Gastrocnemius medialis (tissue), 4 donors: ENCODE measurements at regions not wholly inside any gene's neighbourhood (a gene's known extent, or its start where the extent isn't known, plus 50 kb on each side); places are given as distances from the start of the nearest gene placed in this dataset.

Experiments used
- ATAC-seq, 2 donors: fragments of 150-250 bp; one replicate each; pipeline ENCODE4 v1.9.1; 2016
- DNase-seq, 2 donors: peaks; one replicate each; pipeline ENCODE4 v3.0.0-alpha.2; 2019
- H3K27ac ChIP-seq, 4 donors: fragments of 200-600 bp; sonication (generic); 1 replicate in 1 of 4; 2 replicates in 3 of 4; pipeline ENCODE4 v1.5.1; 2016 to 2018; ENCODE audit warnings: mild to moderate bottlenecking in 2 of 4, moderate library complexity in 1 of 4
- H3K27me3 ChIP-seq, 3 donors: fragments of 200-600 bp; sonication (generic) in 2 of 3; 1 replicate in 1 of 3; 2 replicates in 2 of 3; pipeline versions ENCODE4 v1.5.1 to v1.6.0; 2016 to 2019; ENCODE audit warnings: mild to moderate bottlenecking in 1 of 3, moderate library complexity in 1 of 3
- H3K36me3 ChIP-seq, 2 donors: fragments of 200-600 bp; sonication (generic) in 1 of 2; one replicate each; pipeline ENCODE4 v1.5.1; 2017 to 2018
- H3K4me1 ChIP-seq, 2 donors: fragments of 200-600 bp; sonication (generic) in 1 of 2; one replicate each; pipeline ENCODE4 v1.5.1; 2016 to 2017; ENCODE audit warnings: mild to moderate bottlenecking in 2 of 2
- H3K4me3 ChIP-seq, 4 donors: fragments of 200-600 bp; sonication (generic) in 3 of 4; 1 replicate in 1 of 4; 2 replicates in 3 of 4; pipeline ENCODE4 v1.5.1; 2016 to 2019; ENCODE audit warnings: mild to moderate bottlenecking in 2 of 4
- H3K9me3 ChIP-seq, 3 donors: fragments of 200-600 bp; sonication (generic) in 2 of 3; 1 replicate in 1 of 3; 2 replicates in 2 of 3; pipeline ENCODE4 v1.5.1; 2016 to 2019
- CTCF ChIP-seq, 5 experiments: fragments of 450-650 bp in 3 of 5; fragments of 200-600 bp in 2 of 5; sonication (generic) in 2 of 5; IDR thresholded peaks in 4 of 5; conservative IDR thresholded peaks in 1 of 5; 1 replicate in 4 of 5; 2 replicates in 1 of 5; pipeline ENCODE4 v1.5.1; 2016 to 2019; ENCODE audit warnings: antibody characterized with exemption in 5 of 5, mild to moderate bottlenecking in 3 of 5, moderate library complexity in 3 of 5
- POLR2A ChIP-seq, 2 donors: fragments of 450-650 bp; IDR thresholded peaks; one replicate each; pipeline ENCODE4 v1.6.1; 2017; ENCODE audit warnings: antibody characterized with exemption in 2 of 2, mild to moderate bottlenecking in 2 of 2, moderate library complexity in 2 of 2
- in situ Hi-C, 4 donors: fragments of 200-750 bp; cut with MboI; loops; one replicate each; pipeline versions ENCODE4 v1.15.0 to v1.8.0; 2017; ENCODE audit warnings: low sequenced_read_pairs in 4 of 4
- intact Hi-C: fragments of 100-400 bp; cut with DNase I; formaldehyde crosslinking; loops from one replicate; pipeline ENCODE4 v1.15.1; 2023; ENCODE audit warnings: low total_unique reads

- no peak for ATAC-seq
- in situ Hi-C loops = no loop called here
These were observed 247.0 kb upstream of the MAF start for GRCh38 chr16:79847569-79847968.

GRCh38 chr16:79847101-79847500, 246.6 kb upstream of the MAF start:
- no peaks in the 10 kb centered on the region for H3K9me3 ChIP-seq
- no peak overlapping the region for H3K4me3 ChIP-seq
- no peaks in the 10 kb centered on the region for H3K4me1 ChIP-seq
- H3K36me3 ChIP-seq = no peaks in the 10 kb centered on the region
- ATAC-seq = no peak
- in situ Hi-C loops (no loop called here), intact Hi-C loops (no loop called here)
- no peaks in the 10 kb centered on the region for H3K27me3 ChIP-seq
- no peak for DNase-seq
- TF ChIP-seq CTCF (IDR thresholded peaks at IDR 0.05 in 4 of 5, conservative IDR thresholded peaks at IDR 0.05 in 1 of 5) (no peak), POLR2A (IDR thresholded peaks at IDR 0.05) (no peak)
- H3K27ac ChIP-seq = no peak overlapping the region

More at GRCh38 chr16:79847569-79847968, 247.0 kb upstream of the MAF start:
- Histone ChIP-seq H3K4me3 (no peak overlapping the region), H3K27ac (no peak overlapping the region), H3K4me1 (no peaks in the 10 kb centered on the region), H3K9me3 (no peaks in the 10 kb centered on the region), H3K27me3 (no peaks in the 10 kb centered on the region), H3K36me3 (no peaks in the 10 kb centered on the region)
- no peak for DNase-seq
- intact Hi-C loops = no loop called here
- no peak for TF ChIP-seq POLR2A (IDR thresholded peaks at IDR 0.05)

DNA sequence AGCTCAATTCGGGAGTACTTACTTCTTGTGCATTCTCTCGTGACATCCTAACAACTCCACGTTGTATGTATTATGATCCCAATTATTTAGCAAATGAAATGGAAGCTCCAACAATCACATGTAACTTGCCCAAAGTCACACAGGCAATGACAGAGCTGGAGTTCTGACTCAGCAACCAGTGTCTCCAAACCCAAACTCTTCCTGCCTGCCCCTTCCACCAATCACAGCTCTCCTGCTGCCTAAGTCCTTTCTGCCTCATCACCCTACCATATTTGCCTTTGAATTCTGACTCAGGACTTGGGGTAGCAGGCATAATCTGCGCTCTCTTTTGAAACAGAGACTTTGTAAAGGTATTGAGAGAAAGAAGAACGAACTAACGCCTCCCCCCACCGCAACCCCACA, 245.2 kb upstream of the MAF start:
- no peak overlapping the region for H3K4me3 ChIP-seq
- no peaks in the 10 kb centered on the region for H3K27me3 ChIP-seq
- ATAC-seq (no peak), DNase-seq (no peak)
- no peak overlapping the region for H3K27ac ChIP-seq
- in situ Hi-C loops = no loop called here
- intact Hi-C loops = no loop called here
- no peaks in the 10 kb centered on the region for H3K36me3 ChIP-seq
- no peaks in the 10 kb centered on the region for H3K9me3 ChIP-seq
- no peak for TF ChIP-seq POLR2A (IDR thresholded peaks at IDR 0.05)
- no peak for TF ChIP-seq CTCF (IDR thresholded peaks at IDR 0.05 in 4 of 5, conservative IDR thresholded peaks at IDR 0.05 in 1 of 5)
- H3K4me1 ChIP-seq = no peaks in the 10 kb centered on the region

DNA sequence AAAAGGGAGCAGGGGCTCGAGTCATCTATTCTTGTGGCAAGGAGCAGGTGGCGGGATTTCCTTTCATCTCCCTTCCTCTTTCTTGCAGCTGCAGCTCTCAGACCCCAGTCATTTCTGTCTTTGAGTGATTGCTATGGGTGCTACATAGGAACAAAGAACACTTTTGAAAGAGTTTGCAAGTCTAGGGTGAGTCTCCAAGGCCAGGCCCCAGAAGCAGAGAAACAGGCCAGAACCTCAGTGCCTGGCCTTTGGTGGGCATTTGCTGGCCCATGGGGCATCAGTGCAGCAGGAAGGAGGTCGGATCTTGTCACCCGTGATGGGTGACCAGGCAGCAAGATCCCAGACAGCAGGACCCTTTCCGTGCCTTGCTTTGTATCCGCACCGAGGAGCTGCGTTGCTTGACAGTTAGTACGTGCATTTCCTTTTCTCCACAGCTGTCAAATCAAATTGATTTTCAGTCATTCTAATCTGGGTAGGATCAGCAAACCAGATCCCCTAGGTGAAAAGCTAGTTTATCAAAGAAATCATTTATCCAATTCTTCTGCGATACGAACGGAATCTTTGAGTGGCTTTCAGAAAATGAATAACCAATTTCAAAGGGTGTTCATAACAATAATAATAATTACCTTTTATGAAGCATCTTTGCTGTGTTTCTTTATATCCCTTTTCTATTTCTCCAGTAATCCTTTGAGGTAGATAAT, 244.6 kb upstream of the MAF start:
- H3K27ac ChIP-seq = no peak overlapping the region
- no peaks in the 10 kb centered on the region for H3K27me3 ChIP-seq
- H3K4me1 ChIP-seq = no peaks in the 10 kb centered on the region
- intact Hi-C loops (no loop called here), in situ Hi-C loops (no loop called here)
- no peak for TF ChIP-seq POLR2A (IDR thresholded peaks at IDR 0.05)
- TF ChIP-seq CTCF (IDR thresholded peaks at IDR 0.05 in 4 of 5, conservative IDR thresholded peaks at IDR 0.05 in 1 of 5) = no peak
- no peak for ATAC-seq
- H3K4me3 ChIP-seq = no peak overlapping the region
- DNase-seq = no peak
- H3K36me3 ChIP-seq = no peaks in the 10 kb centered on the region
- H3K9me3 ChIP-seq = no peaks in the 10 kb centered on the region

- no peak for ATAC-seq
- in situ Hi-C loops = no loop called here
- DNase-seq = no peak
These were observed 244.1 kb upstream of the MAF start for GRCh38 chr16:79844603-79845002.

More at GRCh38 chr16:79844603-79845002, 244.1 kb upstream of the MAF start:
- no peak for TF ChIP-seq CTCF (IDR thresholded peaks at IDR 0.05 in 4 of 5, conservative IDR thresholded peaks at IDR 0.05 in 1 of 5)
- TF ChIP-seq POLR2A (IDR thresholded peaks at IDR 0.05) = no peak
- Histone ChIP-seq H3K27ac (no peak overlapping the region), H3K9me3 (no peaks in the 10 kb centered on the region), H3K4me3 (no peak overlapping the region), H3K4me1 (no peaks in the 10 kb centered on the region), H3K27me3 (no peaks in the 10 kb centered on the region), H3K36me3 (no peaks in the 10 kb centered on the region)
- intact Hi-C loops = no loop called here
